ENCODE measurements at regions not wholly inside any gene's neighbourhood (a gene's known extent, or its start where the extent isn't known, plus 50 kb on each side); places are given as distances from the start of the nearest gene placed in this dataset.
"Not testable (repeated sequence)": the region's sequence is repeated elsewhere in the genome, so short reads cannot be mapped to it uniquely, and the experiment has no call there.

DNA sequence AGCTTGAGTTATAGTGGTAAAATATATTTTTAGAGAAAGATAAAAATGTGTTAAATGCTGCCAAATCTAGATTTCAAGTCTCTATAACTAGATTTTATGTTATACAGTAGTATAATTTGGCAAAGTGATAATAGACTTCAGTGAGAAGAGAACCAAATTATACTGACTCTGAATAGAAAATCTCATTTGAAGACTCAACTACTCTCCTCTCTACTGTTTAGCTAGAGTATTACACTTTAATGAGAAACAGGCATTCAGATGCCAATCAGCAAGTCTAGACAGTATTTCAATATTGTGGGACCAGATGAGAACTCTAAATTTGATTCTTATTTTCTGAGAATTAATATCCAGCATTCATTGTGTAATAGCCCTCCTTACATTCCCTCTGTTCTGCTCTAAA is 311.2 kb downstream of the SLITRK5 start:
- Mint-ChIP-seq H3K36me3 (no peaks in the 10 kb centered on the region), H3K4me1 (no peaks in the 10 kb centered on the region), H3K27ac (no peak overlapping the region), H3K4me3 (no peak overlapping the region), H3K9me3 (no peaks in the 10 kb centered on the region), H3K27me3 (no peaks in the 10 kb centered on the region)
- DNase-seq = no peak

DNA sequence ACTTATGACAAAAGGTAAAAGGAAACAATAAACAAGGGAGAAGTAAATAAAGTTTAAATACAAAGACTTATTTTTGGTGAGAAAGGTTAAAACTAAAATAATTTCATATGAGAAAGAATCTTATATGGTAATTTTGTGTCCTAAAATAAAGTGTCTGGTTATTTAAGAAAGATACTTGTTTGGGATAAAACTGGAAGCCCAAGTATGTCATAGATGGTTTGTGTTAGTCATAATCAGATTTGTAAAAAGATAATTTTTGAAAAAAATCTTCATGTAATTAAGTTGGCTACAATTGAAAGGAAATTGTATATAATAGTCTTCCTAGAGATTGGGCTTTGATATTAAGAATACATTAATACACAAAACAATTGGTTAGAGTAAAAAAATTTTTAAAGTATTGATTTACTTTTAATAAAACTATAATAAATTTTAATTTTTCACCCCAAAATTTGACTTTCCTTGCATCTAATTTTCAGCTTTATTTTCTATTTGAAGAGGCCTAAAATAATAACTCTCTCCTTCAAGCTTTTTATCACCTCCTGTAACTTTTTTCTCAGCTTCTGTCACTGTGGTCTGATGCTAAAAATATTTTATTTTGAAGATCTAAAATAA is 315.6 kb downstream of the SLITRK5 start:
- DNase-seq = no peak
- Mint-ChIP-seq H3K9me3 (no peaks in the 10 kb centered on the region), H3K36me3 (no peaks in the 10 kb centered on the region), H3K27ac (no peak overlapping the region), H3K4me1 (no peaks in the 10 kb centered on the region), H3K4me3 (no peak overlapping the region), H3K27me3 (no peaks in the 10 kb centered on the region)

DNA sequence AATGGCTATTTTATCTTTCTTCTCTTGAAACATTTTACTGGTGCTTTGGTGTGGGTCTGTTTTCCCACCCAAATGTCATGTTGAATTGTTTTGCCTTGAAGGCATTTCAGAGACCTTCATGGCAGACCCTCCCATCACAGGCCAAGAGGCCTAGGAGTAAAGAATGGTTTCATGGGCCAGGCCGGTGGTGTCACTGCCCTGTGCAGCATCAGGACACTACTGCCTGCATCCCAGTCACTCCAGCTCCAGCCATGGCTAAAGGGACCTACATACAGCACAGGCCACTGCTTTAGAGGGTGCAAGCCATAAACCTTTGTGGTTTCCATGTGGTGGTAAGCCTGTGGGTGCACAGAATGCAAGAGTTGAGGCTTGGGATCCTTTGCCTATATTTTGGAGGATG is 326.9 kb downstream of the SLITRK5 start:
- H3K4me1 Mint-ChIP-seq = no peaks in the 10 kb centered on the region
- DNase-seq = no peak
- no peak overlapping the region for H3K27ac Mint-ChIP-seq
- no peaks in the 10 kb centered on the region for H3K36me3 Mint-ChIP-seq
- no peak overlapping the region for H3K4me3 Mint-ChIP-seq
- no peaks in the 10 kb centered on the region for H3K27me3 Mint-ChIP-seq
- H3K9me3 Mint-ChIP-seq = no peaks in the 10 kb centered on the region

DNA sequence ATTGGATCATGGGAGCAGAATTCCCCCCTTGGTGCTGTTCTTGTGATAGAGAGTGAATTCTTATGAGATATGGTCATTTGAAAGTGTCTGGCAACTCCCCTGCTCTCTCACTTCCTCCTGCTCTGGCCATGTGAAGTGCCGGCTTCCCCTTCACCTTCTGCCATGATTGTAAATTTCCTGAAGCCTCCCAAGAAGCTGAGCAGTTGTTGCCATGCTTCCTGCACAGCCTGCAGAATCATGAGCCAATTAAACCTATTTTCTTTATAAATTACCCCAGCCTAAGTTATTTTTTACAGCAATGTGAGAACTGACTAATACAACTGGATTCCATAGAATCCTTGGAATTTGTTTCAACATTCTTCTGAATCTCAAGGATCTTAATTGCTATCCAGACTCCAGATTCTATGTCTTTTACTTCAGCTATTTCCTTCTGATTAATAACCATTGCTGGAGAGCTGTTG is 328.1 kb downstream of the SLITRK5 start:
- H3K4me3 Mint-ChIP-seq = no peak overlapping the region
- H3K9me3 Mint-ChIP-seq = no peaks in the 10 kb centered on the region
- no peak for DNase-seq
- no peaks in the 10 kb centered on the region for H3K4me1 Mint-ChIP-seq
- no peaks in the 10 kb centered on the region for H3K27me3 Mint-ChIP-seq
- no peak overlapping the region for H3K27ac Mint-ChIP-seq
- H3K36me3 Mint-ChIP-seq = no peaks in the 10 kb centered on the region

DNA sequence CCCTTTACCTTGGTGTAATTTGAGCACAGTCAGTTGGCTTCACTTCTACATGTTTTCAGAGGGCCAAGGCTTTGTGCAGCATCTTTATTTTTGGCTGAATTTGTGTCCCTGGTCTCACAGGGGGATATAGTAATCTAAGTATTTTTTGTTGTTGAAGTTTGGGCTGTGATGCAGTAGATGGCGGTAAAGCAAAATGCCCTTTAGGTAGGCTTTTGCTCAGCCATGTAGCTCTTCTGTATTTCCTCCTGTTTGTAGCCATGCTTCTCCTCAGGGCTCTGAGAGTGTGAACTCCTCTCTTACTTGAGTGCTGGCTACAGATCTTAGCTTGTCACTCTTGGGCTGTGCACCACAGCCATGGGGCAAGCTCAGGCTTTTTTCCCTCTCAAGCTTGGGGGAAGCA is 328.6 kb downstream of the SLITRK5 start:
- no peak for DNase-seq
- Mint-ChIP-seq H3K27me3 (no peaks in the 10 kb centered on the region), H3K4me3 (no peak overlapping the region), H3K4me1 (no peaks in the 10 kb centered on the region), H3K36me3 (no peaks in the 10 kb centered on the region), H3K9me3 (no peaks in the 10 kb centered on the region), H3K27ac (no peak overlapping the region)

DNA sequence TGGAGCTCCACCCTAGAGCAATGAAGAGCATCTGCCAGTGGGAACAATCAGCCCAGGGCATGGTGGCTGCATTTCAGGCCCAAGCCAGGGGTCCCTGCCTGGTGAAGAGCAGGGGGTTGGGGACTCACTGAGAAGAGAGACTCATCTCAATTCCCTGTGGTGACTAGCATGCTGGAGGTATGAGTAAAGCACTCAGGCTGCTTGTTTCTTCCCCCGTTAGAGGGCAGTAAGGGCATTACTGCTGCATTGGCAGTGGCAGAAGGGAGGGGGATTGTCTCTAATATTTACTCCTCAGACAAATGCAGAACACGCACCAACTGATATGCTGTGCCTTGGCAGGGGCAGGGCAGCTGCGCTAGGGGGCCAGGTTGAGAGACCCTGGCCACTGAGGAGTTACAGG is 329.1 kb downstream of the SLITRK5 start:
- Mint-ChIP-seq H3K9me3 (no peaks in the 10 kb centered on the region), H3K36me3 (no peaks in the 10 kb centered on the region), H3K27ac (no peak overlapping the region), H3K4me3 (no peak overlapping the region), H3K4me1 (no peaks in the 10 kb centered on the region), H3K27me3 (no peaks in the 10 kb centered on the region)
- DNase-seq = no peak

DNA sequence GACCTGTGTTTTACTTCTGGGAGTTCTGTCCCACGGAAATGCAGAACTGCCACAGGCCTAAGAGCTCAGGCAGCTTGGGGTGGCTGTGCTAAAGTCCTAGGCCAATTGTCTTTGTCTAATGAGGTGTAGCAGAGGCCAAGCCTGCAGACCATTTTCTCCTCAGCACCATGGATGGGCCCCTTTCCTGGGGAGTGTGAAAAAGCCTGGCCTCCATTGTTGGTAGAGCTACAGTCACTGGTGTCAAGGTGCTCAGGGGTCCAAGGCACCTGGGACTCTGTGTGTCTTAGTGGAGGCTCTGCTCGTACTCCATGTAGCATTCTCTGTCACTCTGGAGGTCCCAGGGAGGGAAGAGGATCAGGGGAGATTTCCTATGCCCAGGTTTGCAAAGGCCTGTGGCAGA is 329.6 kb downstream of the SLITRK5 start:
- H3K9me3 Mint-ChIP-seq = no peaks in the 10 kb centered on the region
- no peaks in the 10 kb centered on the region for H3K36me3 Mint-ChIP-seq
- no peak for DNase-seq
- no peak overlapping the region for H3K4me3 Mint-ChIP-seq
- H3K27ac Mint-ChIP-seq = no peak overlapping the region
- no peaks in the 10 kb centered on the region for H3K27me3 Mint-ChIP-seq
- H3K4me1 Mint-ChIP-seq = no peaks in the 10 kb centered on the region

DNA sequence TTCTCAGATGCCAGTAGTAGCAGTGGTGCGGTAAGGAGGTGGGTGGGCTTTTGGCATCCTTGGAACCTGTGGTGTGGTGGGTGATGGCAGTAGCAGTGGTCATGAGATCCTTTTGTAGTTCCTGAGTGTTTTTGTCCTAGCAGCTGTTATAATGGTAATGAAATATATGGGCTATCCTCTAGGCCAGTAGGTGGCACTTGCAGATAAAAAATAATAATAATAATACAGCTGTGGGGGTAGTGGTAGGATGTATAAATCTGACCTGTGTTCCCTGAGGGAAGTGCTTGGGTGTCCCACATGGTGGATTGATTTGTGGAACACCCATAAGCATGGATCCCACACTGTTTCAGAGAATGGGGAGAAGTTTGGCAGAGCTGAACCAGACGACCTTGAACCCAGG is 334.0 kb downstream of the SLITRK5 start:
- no peak for DNase-seq
- Mint-ChIP-seq H3K27ac (no peak overlapping the region), H3K36me3 (no peaks in the 10 kb centered on the region), H3K4me1 (no peaks in the 10 kb centered on the region), H3K4me3 (no peak overlapping the region), H3K27me3 (no peaks in the 10 kb centered on the region), H3K9me3 (no peaks in the 10 kb centered on the region)

DNA sequence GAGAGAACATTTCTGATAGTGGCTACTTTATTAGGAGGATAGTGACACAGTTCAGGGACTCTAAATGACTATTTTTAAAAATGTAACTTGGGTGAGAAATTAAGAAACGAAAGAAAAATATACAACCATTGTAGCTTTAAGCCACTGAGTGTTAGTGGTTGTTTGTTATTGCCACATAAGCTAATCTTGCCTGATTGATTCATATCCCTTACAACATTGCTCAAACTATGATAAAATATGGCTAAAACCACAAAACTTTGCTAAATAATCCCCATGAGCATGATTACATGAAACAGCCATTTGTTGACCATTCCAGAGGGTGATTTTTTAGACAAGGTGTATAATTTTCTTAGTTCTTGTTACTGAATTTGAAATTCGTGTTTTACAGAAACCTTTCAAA is 343.4 kb downstream of the SLITRK5 start:
- H3K4me3 Mint-ChIP-seq = no peak overlapping the region

DNA sequence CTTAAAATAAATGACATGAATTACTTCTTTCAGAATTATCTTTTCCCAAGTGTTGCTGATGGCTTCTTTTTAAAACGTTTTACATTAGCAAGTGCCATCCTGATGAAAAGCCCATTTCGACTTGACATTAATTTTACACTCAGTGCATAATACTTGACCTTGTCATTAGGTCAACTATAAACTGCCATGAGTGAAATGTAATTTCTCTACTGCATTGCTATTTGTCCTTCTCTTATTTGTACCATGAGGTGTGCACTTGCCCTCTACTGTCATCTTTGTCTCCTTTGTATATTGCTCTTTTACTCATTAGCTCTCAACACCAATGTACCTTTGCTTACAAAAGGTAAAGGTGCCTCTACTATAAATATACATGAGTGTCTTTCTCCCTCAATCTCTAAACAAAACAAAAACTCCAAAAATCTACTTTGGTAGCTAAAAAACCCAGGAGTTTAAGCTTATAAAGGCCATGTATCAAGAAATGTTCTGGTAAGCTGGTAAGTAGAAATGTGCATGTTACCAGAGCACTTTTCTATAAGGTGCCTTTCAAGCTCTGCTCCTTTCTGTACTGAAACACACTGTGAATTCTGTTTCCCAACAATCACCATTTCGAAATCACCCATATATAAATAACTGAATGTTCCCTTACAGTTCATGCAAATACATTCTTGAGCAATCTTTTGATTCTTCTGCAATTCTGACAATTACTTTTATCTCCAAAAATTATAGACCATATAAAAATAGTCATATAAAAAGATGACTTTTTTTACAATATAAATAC is 351.4 kb downstream of the SLITRK5 start:
- Mint-ChIP-seq H3K4me1 (no peaks in the 10 kb centered on the region), H3K9me3 (peaks cover 2% of the 10 kb centered on the region), H3K27ac (no peak overlapping the region), H3K4me3 (no peak overlapping the region), H3K36me3 (no peaks in the 10 kb centered on the region), H3K27me3 (no peaks in the 10 kb centered on the region)
- DNase-seq = no peak

More for the DNA sequence above, 343.4 kb downstream of the SLITRK5 start:
- Mint-ChIP-seq H3K27ac (no peak overlapping the region), H3K27me3 (no peaks in the 10 kb centered on the region), H3K9me3 (peaks cover 3% of the 10 kb centered on the region), H3K36me3 (no peaks in the 10 kb centered on the region), H3K4me1 (no peaks in the 10 kb centered on the region)
- no peak for DNase-seq

DNA sequence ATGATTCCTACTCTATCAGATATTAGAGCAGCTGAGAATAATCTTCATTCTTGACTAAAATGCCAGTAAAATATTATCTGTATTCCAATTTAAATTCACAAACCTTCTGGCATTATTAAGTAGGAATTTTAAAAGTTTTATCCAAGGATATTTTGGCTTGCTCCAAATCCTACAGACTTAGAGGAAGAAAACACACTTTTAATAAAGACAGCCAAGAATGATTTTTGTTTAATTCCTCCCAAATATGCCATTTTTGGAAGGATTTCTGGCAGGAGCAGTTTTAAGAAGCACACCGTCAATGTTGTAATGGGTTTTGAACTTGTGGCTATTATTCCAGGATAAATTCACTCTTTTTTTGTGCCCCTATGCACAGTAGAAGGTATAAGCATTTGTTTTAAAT is 355.1 kb downstream of the SLITRK5 start:
- no peaks in the 10 kb centered on the region for H3K36me3 Mint-ChIP-seq
- H3K9me3 Mint-ChIP-seq = no peaks in the 10 kb centered on the region
- H3K27ac Mint-ChIP-seq = no peak overlapping the region
- no peak overlapping the region for H3K4me3 Mint-ChIP-seq
- no peak for DNase-seq
- no peaks in the 10 kb centered on the region for H3K4me1 Mint-ChIP-seq
- H3K27me3 Mint-ChIP-seq = no peaks in the 10 kb centered on the region

DNA sequence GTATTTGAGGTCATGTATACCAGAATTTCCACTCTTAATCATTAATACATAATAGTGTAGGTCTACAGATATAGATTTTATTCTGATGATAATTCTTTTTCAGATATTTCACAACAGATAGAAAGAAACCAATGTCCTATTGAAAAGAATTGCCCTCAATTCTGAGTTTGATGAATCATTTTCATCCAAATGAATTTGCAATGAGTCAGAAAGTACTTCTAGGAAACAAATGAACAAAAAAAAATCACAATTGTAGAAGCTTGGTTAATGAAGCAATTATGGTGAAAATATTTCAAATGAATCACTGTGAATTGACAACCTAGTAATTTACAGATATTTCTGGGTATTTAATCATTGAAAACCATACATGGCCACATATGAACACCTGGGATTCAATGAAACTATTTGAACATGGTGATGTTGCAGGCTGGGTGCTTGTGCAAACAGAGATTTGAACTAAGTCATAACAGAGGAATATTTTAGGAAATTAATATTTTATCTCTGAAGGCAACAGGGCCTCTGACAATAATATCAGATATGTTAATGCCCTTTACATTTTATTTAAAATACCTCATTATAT is 360.9 kb downstream of the SLITRK5 start:
- no peak overlapping the region for H3K4me3 Mint-ChIP-seq
- no peaks in the 10 kb centered on the region for H3K4me1 Mint-ChIP-seq
- no peaks in the 10 kb centered on the region for H3K36me3 Mint-ChIP-seq
- no peak for DNase-seq
- no peak overlapping the region for H3K27ac Mint-ChIP-seq
- H3K9me3 Mint-ChIP-seq = peaks cover 3% of the 10 kb centered on the region
- H3K27me3 Mint-ChIP-seq = no peaks in the 10 kb centered on the region

DNA sequence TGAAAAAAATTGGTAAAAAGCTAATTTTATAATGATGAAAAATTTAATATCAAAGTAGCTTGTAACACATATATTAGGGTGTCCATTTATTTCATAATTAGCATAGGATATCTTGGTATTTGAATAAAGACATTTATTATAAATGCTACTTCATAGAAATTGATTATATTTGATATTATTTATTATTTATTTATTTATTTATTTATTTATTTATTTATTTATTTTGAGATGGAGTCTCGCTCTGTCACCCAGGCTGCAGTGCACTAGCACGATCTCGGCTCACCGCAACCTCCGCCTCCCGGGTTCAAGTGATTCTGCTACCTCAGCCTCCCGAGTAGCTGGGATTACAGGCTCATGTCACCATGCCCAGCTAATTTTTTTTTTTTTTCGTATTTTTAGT is 365.0 kb downstream of the SLITRK5 start:
- not testable (repeated sequence) for H3K4me3 Mint-ChIP-seq, H3K9me3 Mint-ChIP-seq, H3K4me1 Mint-ChIP-seq, DNase-seq, H3K27me3 Mint-ChIP-seq, H3K36me3 Mint-ChIP-seq, H3K27ac Mint-ChIP-seq

DNA sequence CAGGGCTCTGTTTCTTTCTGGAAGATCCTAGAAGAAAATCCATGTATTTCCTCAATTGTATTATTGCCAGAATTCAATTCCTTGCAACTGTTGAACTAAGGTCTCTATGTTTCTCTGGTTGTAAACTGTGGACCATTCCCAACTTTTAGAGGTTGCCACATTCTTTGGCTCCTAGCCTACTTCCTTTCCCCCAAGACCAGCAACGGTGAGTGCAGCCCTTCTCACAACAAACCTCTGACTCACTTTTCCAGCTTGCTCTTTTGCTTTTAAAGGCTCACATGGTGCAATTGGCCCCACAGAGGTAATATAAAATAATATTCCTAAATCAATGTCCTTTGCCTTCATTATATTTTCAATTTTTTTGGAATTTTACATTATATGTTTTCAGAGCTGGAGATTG is 371.3 kb downstream of the SLITRK5 start:
- Mint-ChIP-seq H3K36me3 (no peaks in the 10 kb centered on the region), H3K4me1 (no peaks in the 10 kb centered on the region), H3K27me3 (no peaks in the 10 kb centered on the region), H3K4me3 (no peak overlapping the region), H3K9me3 (no peaks in the 10 kb centered on the region), H3K27ac (no peak overlapping the region)
- DNase-seq = no peak

DNA sequence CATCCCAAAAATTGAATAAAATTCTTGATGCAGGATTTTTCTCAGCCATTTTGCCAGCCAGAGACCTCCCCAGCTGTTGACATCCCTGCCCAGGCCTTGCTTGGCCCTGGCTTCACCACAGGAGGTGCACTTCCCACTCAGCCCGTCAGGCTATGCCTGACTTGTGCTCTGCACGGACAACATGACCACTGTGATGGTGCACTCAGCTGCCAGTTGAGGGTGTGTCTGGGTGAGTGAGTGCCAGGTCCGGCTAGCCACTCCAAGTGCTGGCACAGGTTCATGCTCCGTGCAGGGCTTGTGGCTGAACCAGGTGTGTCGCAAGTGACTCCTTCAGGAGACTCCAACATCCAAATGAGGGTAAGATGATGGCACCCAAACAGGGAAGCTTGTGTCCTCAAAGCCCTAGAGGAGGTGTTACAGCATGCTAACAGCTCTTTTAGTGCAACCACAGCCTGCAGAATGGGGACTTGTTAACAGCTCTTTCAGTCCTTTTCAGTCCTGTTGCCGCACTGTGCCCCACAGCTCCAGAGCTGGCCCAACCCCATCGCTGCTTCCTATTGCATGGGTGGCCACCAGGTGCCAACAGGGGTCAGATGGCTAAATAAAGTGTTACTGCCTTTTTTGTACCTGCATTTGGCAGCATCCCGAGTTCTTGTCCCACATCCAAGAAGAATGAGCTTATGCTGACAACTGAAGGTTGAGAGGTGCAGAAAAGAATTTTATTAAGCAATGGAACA is 380.7 kb downstream of the SLITRK5 start:
- H3K9me3 Mint-ChIP-seq = peaks cover 2% of the 10 kb centered on the region
- H3K27ac Mint-ChIP-seq = no peak overlapping the region
- H3K4me3 Mint-ChIP-seq = no peak overlapping the region
- no peaks in the 10 kb centered on the region for H3K4me1 Mint-ChIP-seq
- no peaks in the 10 kb centered on the region for H3K27me3 Mint-ChIP-seq
- H3K36me3 Mint-ChIP-seq = no peaks in the 10 kb centered on the region
- DNase-seq = no peak

All from activated naive CD8-positive, alpha-beta T cell treated with anti-CD3 and anti-CD28 coated beads for 36 hours (primary cell).